Osteoblast (primary cell): ENCODE measurements at regions not wholly inside any gene's neighbourhood (a gene's known extent, or its start where the extent isn't known, plus 50 kb on each side); places are given as distances from the start of the nearest gene placed in this dataset.

Experiments used
- DNase-seq: peaks from one replicate; pipeline ENCODE4 v3.0.0; 2011; ENCODE audit warnings: low spot score, mixed read lengths; ENCODE audit not compliant: insufficient read length; ENCODE audit errors: missing footprints
- H2AFZ ChIP-seq: 2 replicates; pipeline ENCODE4 v1.6.0; 2011; ENCODE audit warnings: mild to moderate bottlenecking, low read length
- H3K27ac ChIP-seq: 2 replicates; pipeline ENCODE4 v1.5.1; 2011; ENCODE audit warnings: mild to moderate bottlenecking, low read depth, low read length, moderate library complexity
- H3K27me3 ChIP-seq: 2 replicates; pipeline ENCODE4 v1.6.0; 2012; ENCODE audit warnings: mild to moderate bottlenecking, control low read depth, inconsistent platforms, low read length, moderate library complexity; ENCODE audit not compliant: insufficient read depth
- H3K36me3 ChIP-seq: 2 replicates; pipeline ENCODE4 v1.5.1; 2011; ENCODE audit warnings: mild to moderate bottlenecking, low read length, control low read depth, moderate library complexity; ENCODE audit not compliant: insufficient read depth
- H3K4me1 ChIP-seq: 2 replicates; pipeline ENCODE4 v1.5.1; 2011; ENCODE audit warnings: mild to moderate bottlenecking, low read length, control low read depth, moderate library complexity; ENCODE audit not compliant: insufficient read depth
- H3K4me2 ChIP-seq: 2 replicates; pipeline ENCODE4 v1.6.0; 2011; ENCODE audit warnings: mild to moderate bottlenecking, low read length; ENCODE audit not compliant: insufficient read depth
- H3K4me3 ChIP-seq: fragments of 200-600 bp; sonication (generic); 3 replicates; pipeline ENCODE4 v1.5.1; 2012; ENCODE audit warnings: mild to moderate bottlenecking, low read length, inconsistent platforms; ENCODE audit not compliant: insufficient read depth
- H3K79me2 ChIP-seq: 2 replicates; pipeline ENCODE4 v1.6.0; 2012; ENCODE audit warnings: mild to moderate bottlenecking, low read length, control low read depth, inconsistent platforms; ENCODE audit not compliant: insufficient read depth
- H3K9me3 ChIP-seq: 2 replicates; pipeline ENCODE4 v1.5.1; 2011; ENCODE audit warnings: low read depth, low read length, control low read depth
- H4K20me1 ChIP-seq: 2 replicates; pipeline ENCODE4 v1.6.0; 2012; ENCODE audit warnings: mild to moderate bottlenecking, low read length, control low read depth; ENCODE audit not compliant: insufficient read depth
- TF ChIP-seq, protein P1 (sequence below): IDR thresholded peaks from 2 replicates; pipeline ENCODE4 v1.5.1; 2011; ENCODE audit warnings: mild to moderate bottlenecking, low read depth, low read length, moderate library complexity; ENCODE audit errors: extremely low read depth

DNA sequence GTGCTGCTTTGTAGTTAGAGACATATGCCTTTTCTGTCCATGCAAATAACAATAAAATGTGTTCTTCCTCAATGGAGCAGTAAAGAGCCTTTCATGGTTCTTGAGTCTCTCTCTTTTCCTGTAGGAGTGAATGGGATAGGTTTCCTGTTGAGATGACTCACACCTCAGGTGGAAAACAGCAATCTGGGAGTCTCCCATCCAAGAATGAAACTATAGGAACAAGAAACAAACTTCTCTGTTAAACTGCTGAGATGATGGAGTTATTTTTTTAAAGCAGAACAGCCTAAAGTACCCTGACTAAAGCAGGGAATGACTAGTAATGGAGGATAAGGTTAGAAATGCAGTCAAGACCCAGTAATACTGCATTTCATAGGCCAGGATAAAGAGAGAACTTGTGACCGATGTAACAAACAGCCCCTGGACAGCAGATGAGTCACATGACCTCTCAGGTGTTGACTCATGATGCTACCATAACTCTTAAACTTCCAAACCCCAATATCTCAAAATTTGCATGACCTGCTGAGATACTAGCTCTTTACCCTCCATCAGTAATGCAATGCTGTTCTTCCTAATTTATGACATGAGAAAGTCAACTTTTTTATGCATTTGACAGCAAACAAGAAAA lies 548.9 kb downstream of the CBLN4 start:
- Histone ChIP-seq H4K20me1 (no peaks in the 10 kb centered on the region), H3K4me2 (no peak overlapping the region), H3K4me1 (no peaks in the 10 kb centered on the region), H2AFZ (no peak overlapping the region), H3K36me3 (no peaks in the 10 kb centered on the region), H3K27me3 (no peaks in the 10 kb centered on the region), H3K27ac (no peak overlapping the region), H3K4me3 (no peak overlapping the region), H3K9me3 (no peaks in the 10 kb centered on the region), H3K79me2 (no peaks in the 10 kb centered on the region)
- TF ChIP-seq, protein P1, sequence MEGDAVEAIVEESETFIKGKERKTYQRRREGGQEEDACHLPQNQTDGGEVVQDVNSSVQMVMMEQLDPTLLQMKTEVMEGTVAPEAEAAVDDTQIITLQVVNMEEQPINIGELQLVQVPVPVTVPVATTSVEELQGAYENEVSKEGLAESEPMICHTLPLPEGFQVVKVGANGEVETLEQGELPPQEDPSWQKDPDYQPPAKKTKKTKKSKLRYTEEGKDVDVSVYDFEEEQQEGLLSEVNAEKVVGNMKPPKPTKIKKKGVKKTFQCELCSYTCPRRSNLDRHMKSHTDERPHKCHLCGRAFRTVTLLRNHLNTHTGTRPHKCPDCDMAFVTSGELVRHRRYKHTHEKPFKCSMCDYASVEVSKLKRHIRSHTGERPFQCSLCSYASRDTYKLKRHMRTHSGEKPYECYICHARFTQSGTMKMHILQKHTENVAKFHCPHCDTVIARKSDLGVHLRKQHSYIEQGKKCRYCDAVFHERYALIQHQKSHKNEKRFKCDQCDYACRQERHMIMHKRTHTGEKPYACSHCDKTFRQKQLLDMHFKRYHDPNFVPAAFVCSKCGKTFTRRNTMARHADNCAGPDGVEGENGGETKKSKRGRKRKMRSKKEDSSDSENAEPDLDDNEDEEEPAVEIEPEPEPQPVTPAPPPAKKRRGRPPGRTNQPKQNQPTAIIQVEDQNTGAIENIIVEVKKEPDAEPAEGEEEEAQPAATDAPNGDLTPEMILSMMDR = no peak
- no peak for DNase-seq

DNA sequence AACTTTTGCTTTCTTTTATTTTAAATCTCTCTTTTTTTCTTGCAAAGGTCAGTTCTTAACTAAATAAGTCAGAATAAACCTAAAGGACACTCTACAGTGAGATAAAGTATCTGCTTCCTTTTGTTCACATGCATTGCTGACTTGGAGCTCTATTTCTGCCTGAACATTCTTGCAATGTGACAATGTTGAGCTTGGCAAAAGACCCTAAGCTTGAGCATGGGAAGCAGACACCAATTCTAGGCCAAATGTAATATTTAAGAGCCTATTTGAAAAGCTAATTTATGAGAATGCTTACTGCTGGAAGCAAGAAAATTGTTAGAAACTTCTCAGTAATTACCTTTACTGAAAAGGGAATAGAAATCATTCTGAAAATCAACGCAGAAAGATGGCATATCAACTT lies 556.2 kb downstream of the CBLN4 start:
- TF ChIP-seq, protein P1 = no peak
- H3K9me3 ChIP-seq = no peaks in the 10 kb centered on the region

DNA sequence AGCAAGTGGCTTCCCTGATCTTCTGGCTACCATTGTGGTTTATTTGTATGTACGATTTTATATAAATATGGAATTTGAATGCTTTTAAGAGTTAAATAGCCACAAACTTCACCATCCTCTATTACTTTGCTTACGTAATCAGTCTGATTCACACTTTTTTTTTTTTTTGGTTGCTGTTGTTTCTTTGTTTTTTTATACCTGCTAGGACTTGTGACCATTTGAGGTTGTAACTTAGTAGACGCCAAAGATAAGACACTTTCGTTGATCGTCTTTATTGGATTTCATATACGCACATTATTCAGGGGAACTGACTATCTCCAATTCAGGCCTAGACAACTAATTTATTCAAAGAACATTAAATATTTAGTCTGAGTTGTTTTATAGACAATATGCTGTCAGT lies 559.0 kb downstream of the CBLN4 start:
- Histone ChIP-seq H3K4me2 (no peak overlapping the region), H2AFZ (no peak overlapping the region), H3K27me3 (no peaks in the 10 kb centered on the region), H3K4me1 (no peaks in the 10 kb centered on the region), H3K36me3 (no peaks in the 10 kb centered on the region), H3K4me3 (no peak overlapping the region), H4K20me1 (no peaks in the 10 kb centered on the region), H3K9me3 (no peaks in the 10 kb centered on the region), H3K27ac (no peak overlapping the region), H3K79me2 (no peaks in the 10 kb centered on the region)
- TF ChIP-seq, protein P1 = no peak
- no peak for DNase-seq

More for the DNA sequence above, 556.2 kb downstream of the CBLN4 start:
- DNase-seq = no peak
- H3K4me2 ChIP-seq = no peak overlapping the region
- H4K20me1 ChIP-seq = no peaks in the 10 kb centered on the region
- no peaks in the 10 kb centered on the region for H3K79me2 ChIP-seq
- no peaks in the 10 kb centered on the region for H3K27me3 ChIP-seq
- H3K4me1 ChIP-seq = no peaks in the 10 kb centered on the region
- H3K36me3 ChIP-seq = no peaks in the 10 kb centered on the region
- H3K27ac ChIP-seq = no peak overlapping the region
- H2AFZ ChIP-seq = no peak overlapping the region
- H3K4me3 ChIP-seq = no peak overlapping the region

DNA sequence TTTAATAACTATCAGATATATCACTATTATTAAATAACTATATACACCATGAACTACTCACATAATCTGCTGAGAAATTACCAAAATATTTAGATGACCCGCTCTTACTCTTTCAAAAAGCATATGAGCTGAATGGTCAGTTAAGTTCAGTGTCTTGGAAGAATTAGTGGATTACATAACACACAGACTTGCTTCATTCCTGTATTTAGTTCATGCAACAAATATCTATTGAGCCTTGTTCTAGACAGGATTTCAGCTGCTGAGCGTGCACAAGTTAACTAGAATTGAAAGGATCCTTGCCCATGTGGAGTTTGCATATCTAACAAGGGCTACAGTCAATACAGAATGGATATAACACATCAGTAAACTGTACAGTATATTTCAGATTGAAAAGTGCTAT lies 566.2 kb downstream of the CBLN4 start:
- H3K27ac ChIP-seq = no peak overlapping the region

More for the DNA sequence above, 566.2 kb downstream of the CBLN4 start:
- Histone ChIP-seq H3K4me2 (no peak overlapping the region), H3K9me3 (peaks cover 6% of the 10 kb centered on the region), H3K79me2 (no peaks in the 10 kb centered on the region), H3K36me3 (no peaks in the 10 kb centered on the region), H3K4me1 (no peaks in the 10 kb centered on the region), H3K27me3 (no peaks in the 10 kb centered on the region), H2AFZ (no peak overlapping the region), H4K20me1 (no peaks in the 10 kb centered on the region), H3K4me3 (no peak overlapping the region)
- TF ChIP-seq, protein P1 = no peak
- DNase-seq = no peak
